GM19468 (cell line): ENCODE measurements at regions not wholly inside any gene's neighbourhood (a gene's known extent, or its start where the extent isn't known, plus 50 kb on each side); places are given as distances from the start of the nearest gene placed in this dataset.
"Not testable (repeated sequence)": the region's sequence is repeated elsewhere in the genome, so short reads cannot be mapped to it uniquely, and the experiment has no call there.

Source experiments
- ATAC-seq: cut with Tn5 transposase; IDR thresholded peaks from one replicate; pipeline ENCODE4 v1.9.1; 2021; ENCODE audit warnings: mild to moderate bottlenecking, moderate library complexity, moderate number of reproducible peaks; ENCODE audit not compliant: unreplicated experiment; ENCODE audit errors: extremely low read depth

GRCh38 chr4:12084690-12085089, 656.0 kb upstream of the HS3ST1 start:
- no peak for ATAC-seq

- ATAC-seq, result no peak
Measured at GRCh38 chr4:12071316-12071715, 642.6 kb upstream of the HS3ST1 start.

- ATAC-seq, result no peak
Measured at GRCh38 chr4:12053966-12054365, 625.3 kb upstream of the HS3ST1 start.

- ATAC-seq, result no peak
Measured at GRCh38 chr4:12053556-12053955, 624.9 kb upstream of the HS3ST1 start.

GRCh38 chr4:12050357-12050756, 621.7 kb upstream of the HS3ST1 start:
- no peak for ATAC-seq

GRCh38 chr4:12042818-12043217, 614.1 kb upstream of the HS3ST1 start:
- ATAC-seq, result no peak

GRCh38 chr4:12041828-12042227, 613.1 kb upstream of the HS3ST1 start:
- ATAC-seq, result no peak

GRCh38 chr4:12036450-12036849, 607.8 kb upstream of the HS3ST1 start:
- ATAC-seq, result no peak

- no peak for ATAC-seq
Measured at GRCh38 chr4:12028258-12028657, 599.6 kb upstream of the HS3ST1 start.

- ATAC-seq, result no peak
Measured at GRCh38 chr4:12022409-12022808, 593.7 kb upstream of the HS3ST1 start.

- ATAC-seq, result no peak
Measured at GRCh38 chr4:12016729-12017128, 588.0 kb upstream of the HS3ST1 start.

- no peak for ATAC-seq
Measured at GRCh38 chr4:12005471-12005870, 576.8 kb upstream of the HS3ST1 start.

GRCh38 chr4:11996581-11996980, 567.9 kb upstream of the HS3ST1 start:
- not testable (repeated sequence) for ATAC-seq

- ATAC-seq, result no peak
Measured at GRCh38 chr4:11976726-11977263, 548.1 kb upstream of the HS3ST1 start.

GRCh38 chr4:11973270-11973669, 544.6 kb upstream of the HS3ST1 start:
- ATAC-seq, result no peak

- no peak for ATAC-seq
Measured at GRCh38 chr4:11970754-11971153, 542.1 kb upstream of the HS3ST1 start.

- ATAC-seq, result no peak
Measured at GRCh38 chr4:11966782-11967181, 538.1 kb upstream of the HS3ST1 start.

- ATAC-seq, result no peak
Measured at GRCh38 chr4:11954093-11954492, 525.4 kb upstream of the HS3ST1 start.

- ATAC-seq, result no peak
Measured at GRCh38 chr4:11949355-11949754, 520.7 kb upstream of the HS3ST1 start.

- ATAC-seq, result not testable (repeated sequence)
Measured at GRCh38 chr4:11947629-11948028, 518.9 kb upstream of the HS3ST1 start.

GRCh38 chr4:11937941-11938340, 509.2 kb upstream of the HS3ST1 start:
- no peak for ATAC-seq

- ATAC-seq, result no peak
Measured at GRCh38 chr4:11931266-11931820, 502.6 kb upstream of the HS3ST1 start.
